Panc1 (cell line): ENCODE measurements at regions not wholly inside any gene's neighbourhood (a gene's known extent, or its start where the extent isn't known, plus 50 kb on each side); places are given as distances from the start of the nearest gene placed in this dataset.

Source experiments
- CTCF ChIP-seq: fragments of 450-650 bp; IDR thresholded peaks from 2 replicates; pipeline ENCODE4 v1.5.1; 2017; ENCODE audit warnings: mild to moderate bottlenecking
- POLR2AphosphoS5 ChIP-seq: IDR thresholded peaks from 2 replicates; pipeline ENCODE4 v1.6.1; 2012; ENCODE audit warnings: mild to moderate bottlenecking, low read depth, low read length, moderate library complexity

- TF ChIP-seq CTCF (no peak), POLR2AphosphoS5 (no peak)
These were observed 151.3 kb downstream of the ARRDC4 start for GRCh38 chr15:98111806-98112205.
